ENCODE measurements at regions not wholly inside any gene's neighbourhood (a gene's known extent, or its start where the extent isn't known, plus 50 kb on each side); places are given as distances from the start of the nearest gene placed in this dataset.

DNA sequence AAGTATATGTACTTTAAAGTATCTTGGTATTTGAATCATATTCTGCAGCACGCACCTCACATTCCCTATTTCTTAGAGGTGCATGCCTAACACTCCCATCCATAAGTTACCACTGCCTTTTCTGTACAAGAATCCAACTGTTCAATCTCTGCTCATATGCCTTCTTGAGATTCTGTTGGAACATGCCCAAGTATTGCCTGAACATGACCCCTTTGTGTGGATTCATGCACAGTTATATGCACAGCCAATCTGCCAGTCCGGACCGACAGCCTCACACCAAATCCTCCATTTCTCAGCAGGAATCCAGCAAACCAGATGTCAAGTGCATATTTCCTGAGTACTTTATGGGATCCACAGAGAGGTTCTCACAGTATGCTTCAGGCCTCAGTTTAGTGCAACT, 222.0 kb downstream of the TMEM182 start:
- TF ChIP-seq EZH2 (IDR thresholded peaks at IDR 0.05; ENCODE audit: insufficient read depth, poor library complexity, severe bottlenecking) (no peak), EZH2phosphoT487 (IDR thresholded peaks at IDR 0.05; ENCODE audit: insufficient read depth, low read depth) (no peak)

Measured in GM23248 (cell line).